ENCODE measurements at regions not wholly inside any gene's neighbourhood (a gene's known extent, or its start where the extent isn't known, plus 50 kb on each side); places are given as distances from the start of the nearest gene placed in this dataset.

DNA sequence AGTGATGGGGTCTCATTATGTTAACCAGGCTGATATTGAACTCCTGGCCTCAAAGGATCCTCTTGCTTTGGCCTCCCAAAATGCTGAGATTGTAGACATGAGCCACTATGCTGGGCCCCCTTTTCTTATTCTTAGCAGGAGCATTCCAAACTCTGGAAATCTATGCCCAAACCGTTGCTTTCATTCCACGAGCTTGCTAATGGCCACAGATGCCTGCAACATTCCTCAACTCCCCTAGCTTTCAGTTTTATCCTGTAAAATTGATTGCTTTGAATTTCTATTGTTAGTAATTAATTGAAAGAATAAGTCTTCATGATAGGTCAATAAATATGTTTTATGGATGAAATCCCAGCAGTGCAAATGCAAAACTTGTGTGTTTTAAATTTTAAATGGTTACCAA lies 564.8 kb upstream of the WWC1 start:
- DNase-seq, result no peak

DNA sequence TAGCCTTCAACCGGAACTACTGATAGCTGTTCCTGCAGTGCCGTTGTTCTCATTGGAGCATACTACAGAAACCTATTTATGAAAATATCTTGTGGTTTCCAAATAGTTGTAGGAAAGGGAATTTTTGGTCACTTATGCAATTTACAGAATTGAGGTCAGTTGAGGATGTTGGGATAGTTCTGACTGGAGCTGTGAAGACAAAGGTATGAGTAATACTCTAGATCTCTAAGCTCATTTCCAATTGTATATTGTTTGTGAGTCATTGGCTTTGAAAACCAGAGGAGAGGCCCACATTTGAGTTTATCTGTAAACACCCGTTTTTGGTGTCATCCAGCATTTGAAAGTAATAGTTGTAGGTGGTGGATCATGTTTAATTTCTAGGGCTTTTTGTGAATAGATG lies 561.3 kb upstream of the WWC1 start:
- no peak for DNase-seq

DNA sequence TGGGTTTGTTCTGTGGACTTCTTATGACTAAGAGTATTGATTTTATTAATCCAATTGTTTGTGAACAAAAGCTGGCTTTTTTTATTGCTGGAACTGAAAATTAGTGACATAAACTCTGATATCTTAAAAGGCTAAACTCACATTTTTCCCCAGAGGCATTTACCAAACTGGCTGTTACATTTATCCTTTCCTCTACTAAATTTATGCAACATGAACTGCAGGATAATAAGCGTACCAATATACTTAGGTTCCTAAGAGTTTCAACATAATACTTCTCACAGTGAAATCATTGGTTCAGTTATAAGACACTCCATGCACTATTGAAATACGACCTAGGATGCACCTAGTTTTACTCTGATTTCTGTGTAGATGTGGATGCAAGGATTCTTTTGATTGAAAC lies 560.8 kb upstream of the WWC1 start:
- no peak for DNase-seq

DNA sequence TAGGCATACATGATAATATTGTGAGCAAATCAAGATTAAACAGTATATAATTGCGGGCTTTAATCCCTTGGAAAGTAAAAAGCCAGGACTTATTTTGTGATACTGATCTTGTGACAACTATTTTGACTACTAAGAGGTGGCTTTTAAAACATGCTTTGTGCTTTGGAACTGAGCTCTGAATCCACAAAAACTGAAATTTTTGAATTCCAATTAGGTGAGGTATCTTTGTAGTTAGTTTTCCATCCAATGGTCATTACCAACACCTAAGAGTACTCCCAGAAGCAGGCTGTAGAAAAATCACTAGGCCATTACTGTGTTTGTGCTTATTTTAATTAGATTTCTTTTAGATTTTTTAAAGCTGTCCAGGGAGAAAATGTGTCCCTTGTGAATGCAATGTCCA lies 559.5 kb upstream of the WWC1 start:
- DNase-seq, result no peak

DNA sequence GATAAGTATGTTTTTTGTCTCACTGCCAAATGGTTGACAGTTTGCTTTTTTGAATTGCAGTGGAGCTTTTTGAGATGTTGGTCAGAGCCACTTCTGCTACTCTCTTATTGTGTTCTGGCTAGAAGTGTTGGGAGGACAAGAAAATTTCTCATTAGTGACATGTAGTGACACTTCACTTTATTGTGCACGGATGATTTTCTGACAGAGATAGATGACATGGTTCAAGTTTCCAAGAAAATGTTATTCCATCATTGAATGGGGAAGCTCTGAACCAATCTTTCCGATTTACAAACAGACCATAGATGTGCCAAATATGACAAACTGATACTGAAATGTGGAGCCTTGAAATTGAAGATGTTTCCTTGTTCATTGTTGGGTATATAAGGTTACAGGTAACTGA lies 558.9 kb upstream of the WWC1 start:
- DNase-seq, result no peak

DNA sequence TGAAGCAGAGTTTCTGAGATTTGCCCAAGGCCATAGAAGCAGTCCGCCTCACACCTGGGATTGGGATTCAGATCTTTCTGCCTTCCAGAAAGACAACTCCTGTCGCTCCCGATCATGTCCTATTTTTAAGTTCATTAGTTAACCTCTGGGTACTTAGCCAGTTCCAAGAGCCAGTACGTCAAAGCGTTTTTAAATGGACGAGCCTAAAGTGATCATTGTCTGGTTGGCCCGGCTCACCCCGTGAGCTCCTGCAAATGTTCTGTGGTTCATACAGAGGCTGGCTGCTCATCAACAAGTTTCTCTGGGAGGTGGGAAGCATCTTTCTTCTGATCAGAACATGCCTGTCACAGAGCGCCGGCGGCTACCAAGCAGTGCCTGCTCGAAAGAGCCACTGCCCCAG lies 554.5 kb upstream of the WWC1 start:
- DNase-seq, result no peak

DNA sequence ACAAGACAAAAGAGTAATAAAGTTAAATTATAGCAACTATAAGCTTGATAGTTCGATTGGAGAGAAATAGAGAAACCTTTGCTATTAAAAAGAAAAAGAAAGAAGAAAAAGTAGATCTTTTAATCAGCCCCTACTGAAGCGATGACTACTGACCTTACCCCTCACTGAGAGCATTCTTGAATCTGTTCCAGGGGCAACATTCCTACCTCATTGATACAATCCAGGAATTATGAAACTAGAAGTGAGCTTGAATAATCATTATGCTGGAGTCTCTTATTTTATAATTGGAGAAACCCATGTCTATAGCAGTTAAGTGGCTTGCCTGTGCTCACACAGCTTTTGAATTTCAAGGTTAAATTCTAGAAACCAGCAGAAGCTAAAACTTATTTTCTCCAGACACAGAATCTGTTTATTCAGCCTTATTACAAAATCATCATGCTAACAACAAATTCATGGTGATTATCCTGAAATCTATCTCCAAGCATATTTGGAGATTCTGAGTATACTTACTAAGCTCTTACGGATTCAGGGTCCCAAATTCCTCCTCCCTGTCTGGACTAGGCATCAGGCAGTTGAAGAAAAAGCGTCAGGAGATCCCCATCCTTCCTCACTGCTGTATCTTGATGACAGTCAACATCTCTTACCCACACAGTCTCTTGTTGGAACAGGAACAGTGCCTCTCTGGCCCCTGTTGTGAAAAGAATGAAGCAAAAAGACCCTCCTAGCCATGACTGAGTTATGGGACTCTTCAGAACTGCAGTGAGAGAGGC lies 547.6 kb upstream of the WWC1 start:
- DNase-seq, result no peak

DNA sequence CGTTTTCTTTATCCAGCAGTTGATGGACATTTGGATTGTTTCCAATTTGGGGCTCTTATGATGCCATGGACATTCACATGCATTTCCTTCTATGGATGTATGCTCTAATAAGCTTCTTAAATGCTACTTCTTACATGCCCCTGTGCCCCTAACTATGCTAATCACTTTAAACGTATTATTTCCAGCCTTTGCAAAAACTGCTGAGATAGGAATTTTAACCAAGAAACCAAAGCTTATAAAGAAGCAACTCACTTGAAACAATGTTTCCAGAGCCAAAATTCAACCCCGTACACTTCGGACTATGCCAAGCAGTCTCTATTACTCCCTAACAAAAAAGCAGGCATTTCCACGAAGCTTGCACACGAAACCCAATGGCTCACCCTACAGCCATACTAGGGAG lies 545.6 kb upstream of the WWC1 start:
- no peak for DNase-seq

DNA sequence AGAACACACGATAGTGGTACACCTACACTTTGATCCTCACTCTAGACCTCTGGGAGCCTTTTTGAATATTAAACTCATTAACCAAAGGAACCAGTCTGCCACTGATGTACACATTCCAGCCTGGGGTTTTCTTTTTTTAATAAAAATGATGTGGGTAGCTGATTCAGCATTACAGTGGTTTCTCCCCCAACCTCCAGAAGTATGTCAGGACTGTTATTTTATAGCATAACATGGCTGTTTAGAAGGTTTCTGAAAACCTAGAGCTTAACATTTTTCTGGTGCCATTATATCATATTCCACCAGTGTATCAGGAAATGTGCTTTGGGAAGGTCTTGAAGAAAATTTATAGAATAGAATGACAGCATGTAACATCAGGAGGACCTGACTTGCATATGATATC lies 540.9 kb upstream of the WWC1 start:
- DNase-seq, result no peak

DNA sequence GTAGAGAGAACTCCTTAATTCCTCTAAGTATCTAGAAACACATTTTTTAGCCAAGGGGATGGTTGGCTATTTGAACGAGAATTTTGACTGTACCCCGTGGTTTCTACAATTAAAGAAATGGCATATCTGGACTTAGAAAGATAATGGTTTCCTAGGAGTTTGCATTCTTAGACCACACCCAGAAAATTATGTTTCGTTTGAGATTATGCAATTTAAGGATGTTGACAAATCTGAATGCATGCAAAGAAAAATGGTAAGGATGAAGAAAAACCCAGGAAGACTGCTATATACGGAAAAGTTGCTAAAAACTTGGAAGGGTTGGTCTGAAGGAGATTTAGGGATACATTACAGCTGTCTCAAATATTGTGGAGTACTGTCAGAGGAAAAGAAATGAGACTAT lies 538.5 kb upstream of the WWC1 start:
- DNase-seq, result no peak

DNA sequence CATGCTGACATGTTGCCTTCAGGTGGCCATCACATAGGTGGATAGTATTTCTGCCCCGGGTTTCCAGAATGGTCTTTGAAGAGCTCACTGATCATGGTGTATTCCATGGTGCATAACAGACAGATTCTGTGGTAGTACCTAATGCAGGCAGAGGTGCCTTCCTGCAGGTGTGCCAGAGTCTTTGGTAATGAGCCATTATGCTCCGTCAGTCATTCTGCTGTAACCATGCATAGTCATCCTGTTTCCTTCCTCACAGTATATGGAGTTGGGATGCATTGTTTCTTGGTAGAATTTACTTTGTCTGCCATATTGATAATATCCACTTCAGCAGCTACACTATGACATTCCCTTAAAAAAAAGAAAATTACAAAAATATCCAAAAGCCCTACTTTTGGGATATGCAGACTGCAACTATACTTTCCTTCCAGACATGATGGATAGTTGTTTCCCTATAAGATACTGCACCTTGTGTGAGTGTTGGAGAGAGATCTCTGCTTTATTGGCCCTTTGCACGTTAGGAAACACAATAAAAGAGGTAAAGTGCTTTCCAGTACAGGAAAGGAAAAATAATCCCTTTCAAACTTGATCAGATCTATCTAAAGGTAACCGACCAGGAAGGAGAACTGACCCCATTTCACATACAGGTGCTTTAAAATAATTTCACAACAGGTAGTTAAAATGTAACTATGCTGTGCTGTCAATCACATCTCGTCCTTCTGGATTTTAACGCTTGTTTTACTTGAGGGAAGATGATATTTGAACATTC lies 537.5 kb upstream of the WWC1 start:
- DNase-seq, result no peak

DNA sequence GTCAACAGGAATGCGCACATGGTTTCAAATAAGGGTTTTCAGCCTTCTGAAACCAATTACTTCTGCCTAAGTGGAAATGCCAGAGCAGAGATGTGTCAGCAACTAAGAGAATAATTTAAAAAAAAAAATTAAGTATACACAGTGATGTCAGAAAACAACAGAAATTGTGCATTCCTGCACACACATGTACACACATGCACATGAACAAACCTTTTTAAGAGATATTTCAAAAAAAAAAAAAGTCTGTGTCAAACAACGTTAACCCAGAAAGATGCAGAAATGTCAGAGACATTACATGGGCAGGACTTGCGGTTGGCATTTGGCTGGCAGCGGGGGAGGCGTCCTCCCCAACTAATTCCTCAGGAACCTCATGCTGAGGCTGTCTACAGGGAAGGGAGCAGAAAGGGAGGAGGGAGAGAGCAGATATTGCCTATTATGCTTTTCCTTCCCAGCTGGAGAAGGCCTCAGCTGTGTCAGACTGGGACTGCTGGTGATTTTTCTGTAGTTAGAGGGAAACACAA lies 536.9 kb upstream of the WWC1 start:
- no peak for DNase-seq

DNA sequence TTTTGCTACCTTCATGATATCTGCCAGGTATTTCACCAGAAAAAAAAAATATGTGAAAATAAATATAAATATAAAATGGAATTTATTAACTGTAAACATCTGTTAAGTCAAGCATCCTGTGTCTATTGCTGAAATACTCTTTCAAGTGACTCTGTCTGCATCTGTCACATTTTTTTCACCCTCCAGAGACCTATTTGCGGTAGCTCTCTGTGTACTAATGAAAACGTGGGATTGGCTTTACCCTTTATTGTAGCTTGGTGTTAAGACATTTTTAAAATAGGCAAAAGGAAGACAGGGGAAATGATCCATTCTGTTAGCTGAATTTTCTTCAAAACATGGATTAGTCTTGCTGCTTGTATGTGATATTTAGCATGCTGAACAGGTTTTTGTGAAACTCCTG lies 536.0 kb upstream of the WWC1 start:
- no peak for DNase-seq

DNA sequence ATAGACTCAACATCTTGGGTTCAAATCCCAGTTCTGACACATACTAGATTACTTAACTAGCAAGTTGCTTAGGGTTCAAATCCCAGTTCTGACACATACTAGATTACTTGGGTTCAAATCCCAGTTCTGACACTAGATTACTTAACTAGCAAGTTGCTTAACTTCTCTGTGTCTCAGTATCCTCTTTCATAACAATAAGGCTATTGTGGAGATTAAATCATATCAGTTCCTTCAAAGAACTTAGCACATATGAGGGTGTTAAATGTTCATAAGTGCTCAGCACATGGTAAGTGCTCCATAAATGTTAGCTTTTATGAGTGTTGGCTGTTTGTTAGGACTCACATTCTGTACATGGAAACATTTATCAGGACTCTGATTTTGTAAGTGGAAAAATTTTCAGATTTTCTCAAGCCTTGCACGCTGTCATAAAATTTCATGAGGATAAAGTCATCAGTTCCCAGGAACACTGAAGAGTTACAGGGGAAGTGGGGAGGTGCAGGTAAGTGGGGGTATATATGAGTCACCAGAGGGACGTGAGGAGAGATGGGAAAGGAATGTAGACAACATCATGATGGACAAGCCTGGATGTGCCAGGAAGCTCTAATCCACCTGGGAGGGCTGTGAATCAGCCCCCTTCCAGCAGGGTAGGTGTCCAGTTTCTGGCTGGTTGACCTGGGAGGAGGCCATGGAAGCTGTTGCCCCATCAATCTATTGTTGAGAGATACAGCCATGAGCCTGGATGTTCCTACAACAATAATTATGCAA lies 532.2 kb upstream of the WWC1 start:
- DNase-seq, result no peak

DNA sequence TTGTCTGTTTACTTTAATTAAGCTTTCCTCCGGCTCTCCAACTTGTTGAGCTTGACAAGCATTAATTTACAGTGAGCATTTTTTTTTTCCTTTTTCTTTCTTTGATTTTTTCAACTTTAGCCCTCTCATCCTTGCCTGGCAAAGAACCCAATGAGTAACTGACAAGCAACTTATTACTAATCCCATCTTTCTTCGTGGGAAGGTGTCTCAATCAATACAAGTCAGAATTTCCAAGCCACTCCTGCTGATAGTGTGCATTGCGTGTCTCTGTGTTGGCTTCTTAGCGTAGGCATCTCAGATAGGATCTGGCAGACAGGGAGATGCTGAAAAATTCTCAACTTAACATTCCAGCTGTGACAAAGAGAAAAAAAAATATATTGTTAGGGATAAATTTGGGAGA lies 527.7 kb upstream of the WWC1 start:
- DNase-seq, result no peak

DNA sequence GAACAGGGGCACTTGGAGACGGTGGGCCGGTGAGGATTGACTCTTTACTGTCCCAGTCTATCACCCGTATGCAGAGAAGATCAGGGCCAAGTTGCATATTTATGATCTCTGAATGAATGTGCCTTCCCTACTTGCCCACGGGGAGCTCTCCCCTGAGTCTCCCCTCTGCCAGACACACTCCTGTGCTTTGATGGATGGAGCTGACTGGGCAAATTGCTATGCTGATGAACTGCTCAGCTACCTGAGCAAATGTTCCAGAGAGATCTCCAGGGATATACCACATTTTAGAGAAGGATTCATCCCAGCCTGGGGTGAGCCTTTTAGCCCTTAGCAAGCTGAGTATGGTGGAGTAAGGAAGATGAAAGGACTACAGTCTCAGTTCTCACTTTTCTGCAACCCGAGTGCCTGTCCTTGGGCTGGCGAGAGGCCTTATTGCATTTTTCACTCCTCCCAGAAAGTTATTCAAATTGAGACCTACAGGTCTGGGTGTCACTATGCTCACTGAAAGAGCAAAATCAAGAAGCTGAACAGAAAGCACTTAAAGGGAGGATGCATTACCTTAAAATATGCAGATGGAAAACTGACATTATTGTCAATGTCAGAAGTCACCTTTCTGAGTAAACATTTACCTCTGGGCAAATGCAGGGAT lies 526.7 kb upstream of the WWC1 start:
- DNase-seq, result no peak

DNA sequence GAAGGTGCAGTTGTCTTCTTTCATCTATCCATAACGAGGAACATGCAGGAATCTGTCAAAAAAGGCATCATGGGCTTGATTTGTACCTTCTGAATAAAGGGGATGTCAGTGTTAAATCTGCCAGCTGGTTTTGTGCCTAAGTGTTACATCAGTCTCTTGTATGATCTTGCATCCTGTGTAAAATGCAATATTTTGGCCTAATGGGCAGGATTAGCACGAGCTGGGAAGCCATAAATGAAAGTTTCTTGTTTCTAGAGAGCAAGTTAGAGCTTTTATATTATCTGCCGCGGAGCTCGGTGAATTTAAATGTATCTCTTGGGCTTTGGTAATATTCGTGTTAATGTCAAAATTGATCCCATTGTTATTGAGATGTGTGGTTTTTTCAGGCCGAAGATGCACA lies 526.1 kb upstream of the WWC1 start:
- DNase-seq, result no peak

DNA sequence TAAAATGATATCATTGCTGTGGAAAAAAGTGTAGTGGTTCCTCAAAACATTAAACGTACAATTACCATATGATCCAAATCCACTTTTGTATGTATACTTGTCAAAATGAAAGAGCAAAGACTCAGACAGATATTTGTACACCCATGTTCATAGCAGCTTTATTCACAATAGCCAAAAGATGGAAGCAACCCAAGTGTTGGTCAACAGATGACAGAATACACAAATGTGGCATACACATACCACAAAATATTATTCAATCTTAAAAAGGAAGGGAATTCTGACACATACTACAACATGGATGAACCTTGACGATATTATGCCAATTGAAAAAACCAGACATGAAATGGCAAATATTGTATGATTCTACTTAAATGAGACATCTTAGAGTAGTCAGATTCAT lies 524.5 kb upstream of the WWC1 start:
- DNase-seq, result no peak

DNA sequence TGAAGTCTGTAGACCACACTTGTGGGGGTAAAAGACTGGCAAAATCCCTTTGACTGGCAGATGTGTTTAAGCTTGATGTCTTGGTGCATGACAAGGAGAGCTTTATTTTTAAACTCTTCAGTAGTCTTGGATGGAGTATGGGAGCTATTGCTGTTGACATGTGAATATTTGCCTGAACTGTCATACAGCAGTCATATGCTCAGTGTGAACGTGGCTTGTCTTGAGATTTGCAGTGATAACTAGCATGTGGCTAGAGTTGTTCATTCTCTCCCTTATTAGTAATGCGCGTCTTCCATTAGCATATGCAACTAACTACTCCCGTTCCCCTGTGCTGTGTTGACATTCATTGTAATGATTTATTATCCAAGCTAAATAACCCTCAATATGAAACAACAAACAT lies 523.6 kb upstream of the WWC1 start:
- no peak for DNase-seq

DNA sequence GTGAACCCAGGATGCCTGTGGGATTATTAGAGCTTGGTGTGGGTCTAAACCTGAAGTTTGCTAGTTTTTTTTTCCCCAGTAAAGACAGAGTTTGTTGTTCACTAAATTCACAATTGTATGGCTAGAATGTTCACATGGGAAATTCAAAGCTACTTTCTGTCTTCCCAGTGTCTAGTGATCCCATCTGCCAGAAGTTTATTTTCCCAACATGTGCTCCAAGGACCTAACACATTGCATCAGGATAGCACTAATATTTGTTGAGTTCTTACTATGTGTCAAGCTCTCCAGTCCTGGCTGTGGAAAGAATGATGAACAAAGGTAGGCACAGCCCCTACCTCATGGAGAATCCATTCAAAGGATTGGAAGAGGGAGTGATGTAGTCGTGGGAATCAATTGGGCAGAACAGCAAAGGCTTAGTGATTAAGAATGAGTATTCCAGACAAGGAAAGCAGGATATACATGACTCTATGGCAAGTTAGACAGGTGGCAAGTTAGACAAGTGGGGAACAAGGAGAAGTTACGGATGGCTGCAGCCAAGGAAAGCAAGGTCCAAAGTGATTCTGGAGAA lies 521.5 kb upstream of the WWC1 start:
- DNase-seq, result no peak

DNA sequence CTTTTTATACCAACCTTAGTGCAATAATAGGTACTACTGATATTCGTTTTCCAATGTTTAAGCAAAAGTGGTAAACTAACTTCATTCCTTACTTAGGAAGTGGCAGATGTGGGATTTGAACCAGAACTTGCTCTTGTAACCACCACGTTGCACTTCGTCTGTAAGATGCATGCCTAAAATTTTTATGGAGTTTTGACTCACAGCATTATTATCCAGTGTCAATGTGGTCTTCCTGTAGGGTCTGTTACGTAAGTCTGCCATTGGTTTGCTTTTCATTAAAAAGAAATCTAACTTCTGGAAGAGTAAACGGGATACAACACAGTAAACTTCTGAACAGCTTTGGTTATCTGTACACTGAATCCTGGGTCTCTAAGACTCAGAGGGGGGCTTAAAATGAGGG lies 521.0 kb upstream of the WWC1 start:
- no peak for DNase-seq

DNA sequence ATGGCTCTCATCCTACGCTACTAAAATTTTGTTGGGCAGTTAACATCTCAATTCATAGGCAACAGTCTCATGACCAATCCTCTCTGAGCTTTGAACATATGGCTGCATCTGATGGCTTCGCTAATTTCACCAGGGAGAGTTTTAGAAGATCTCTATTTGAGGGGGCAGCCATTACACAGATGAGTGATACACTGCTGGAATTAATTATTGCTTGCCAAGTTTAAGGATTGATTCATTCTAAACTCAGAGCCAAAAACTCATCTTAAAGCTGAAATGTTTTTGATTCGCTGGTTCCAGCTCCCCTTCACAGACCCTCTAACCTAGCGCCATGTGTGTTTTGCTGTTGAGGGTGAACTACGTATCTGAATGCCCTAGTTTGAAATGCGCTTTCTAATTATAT lies 519.9 kb upstream of the WWC1 start:
- DNase-seq, result no peak

All from stimulated activated CD4-positive, alpha-beta T cell treated with anti-CD3 and anti-CD28 coated beads, Interleukin-2, amount 100 ng/mL, for 48 hours (primary cell).